ENCODE measurements at regions not wholly inside any gene's neighbourhood (a gene's known extent, or its start where the extent isn't known, plus 50 kb on each side); places are given as distances from the start of the nearest gene placed in this dataset.
A peak's percentile ranks its signal among the peaks of the same experiment; 100 is the strongest.

GRCh38 chr4:163755013-163755412 is 260.5 kb downstream of the TMA16 start:
- DNase-seq: peak in 1 of 2 donors; percentile 54
- no peak overlapping the region for H3K27ac Mint-ChIP-seq

GRCh38 chr4:163757219-163757618 is 262.7 kb downstream of the TMA16 start:
- no peaks in the 10 kb centered on the region for H3K27me3 Mint-ChIP-seq (ENCODE audit: low read depth in 2 of 2)
- H3K4me3 ChIP-seq (ENCODE audit: low read length): no peak overlapping the region
- H3K4me1 Mint-ChIP-seq: no peaks in the 10 kb centered on the region
- H3K36me3 ChIP-seq (ENCODE audit: control insufficient read depth, insufficient read depth, low read length): no peaks in the 10 kb centered on the region
- WGBS (ENCODE audit: insufficient coverage): 89% methylated on average over 1 of the region's 1 CpG
- DNase-seq (no peak), ATAC-seq (no peak)
- H3K4me3 Mint-ChIP-seq: no peak overlapping the region
- no peaks in the 10 kb centered on the region for H3K9me3 ChIP-seq (ENCODE audit: control insufficient read depth, insufficient read depth, low read length)
- H3K9me3 Mint-ChIP-seq: no peaks in the 10 kb centered on the region
- H3K27ac ChIP-seq (ENCODE audit: low read length): no peak overlapping the region
- intact Hi-C loops (cut with micrococcal nuclease): no loop called here
- no peaks in the 10 kb centered on the region for H3K4me1 ChIP-seq (ENCODE audit: control insufficient read depth, insufficient read depth, low read length)
- H3K27ac Mint-ChIP-seq: no peak overlapping the region
- TF ChIP-seq CTCF (IDR thresholded peaks at IDR 0.05): no peak
- no peaks in the 10 kb centered on the region for H3K27me3 ChIP-seq (ENCODE audit: control insufficient read depth, insufficient read depth, low read length)
- no peaks in the 10 kb centered on the region for H3K36me3 Mint-ChIP-seq

More at GRCh38 chr4:163755013-163755412, 260.5 kb downstream of the TMA16 start:
- Mint-ChIP-seq H3K4me3 (no peak overlapping the region), H3K27me3 (ENCODE audit: low read depth in 2 of 2) (no peaks in the 10 kb centered on the region), H3K36me3 (no peaks in the 10 kb centered on the region), H3K9me3 (no peaks in the 10 kb centered on the region), H3K4me1 (no peaks in the 10 kb centered on the region)
- WGBS (ENCODE audit: insufficient coverage): 17% methylated on average over 2 of the region's 3 CpGs
- Histone ChIP-seq H3K27ac (ENCODE audit: low read length) (no peak overlapping the region), H3K36me3 (ENCODE audit: control insufficient read depth, insufficient read depth, low read length) (no peaks in the 10 kb centered on the region), H3K4me1 (ENCODE audit: control insufficient read depth, insufficient read depth, low read length) (no peaks in the 10 kb centered on the region), H3K4me3 (ENCODE audit: low read length) (no peak overlapping the region), H3K27me3 (ENCODE audit: control insufficient read depth, insufficient read depth, low read length) (no peaks in the 10 kb centered on the region), H3K9me3 (ENCODE audit: control insufficient read depth, insufficient read depth, low read length) (no peaks in the 10 kb centered on the region)
- intact Hi-C loops (cut with micrococcal nuclease): no loop called here
- no peak for TF ChIP-seq CTCF (IDR thresholded peaks at IDR 0.05)
- no peak for ATAC-seq

GRCh38 chr4:163758032-163758431 is 263.5 kb downstream of the TMA16 start:
- Mint-ChIP-seq H3K4me3 (no peak overlapping the region), H3K9me3 (no peaks in the 10 kb centered on the region)
- intact Hi-C loops (cut with micrococcal nuclease): no loop called here

More at GRCh38 chr4:163758032-163758431, 263.5 kb downstream of the TMA16 start:
- DNase-seq: no peak
- H3K27me3 ChIP-seq (ENCODE audit: control insufficient read depth, insufficient read depth, low read length): no peaks in the 10 kb centered on the region
- no peak overlapping the region for H3K27ac ChIP-seq (ENCODE audit: low read length)
- no peak for ATAC-seq
- H3K4me3 ChIP-seq (ENCODE audit: low read length): no peak overlapping the region
- 93% methylated on average over 1 of the region's 1 CpG for WGBS (ENCODE audit: insufficient coverage)
- TF ChIP-seq CTCF (IDR thresholded peaks at IDR 0.05): no peak
- no peaks in the 10 kb centered on the region for H3K9me3 ChIP-seq (ENCODE audit: control insufficient read depth, insufficient read depth, low read length)
- H3K36me3 ChIP-seq (ENCODE audit: control insufficient read depth, insufficient read depth, low read length): no peaks in the 10 kb centered on the region
- H3K27me3 Mint-ChIP-seq (ENCODE audit: low read depth in 2 of 2): no peaks in the 10 kb centered on the region
- no peak overlapping the region for H3K27ac Mint-ChIP-seq
- no peaks in the 10 kb centered on the region for H3K4me1 Mint-ChIP-seq
- no peaks in the 10 kb centered on the region for H3K36me3 Mint-ChIP-seq
- H3K4me1 ChIP-seq (ENCODE audit: control insufficient read depth, insufficient read depth, low read length): no peaks in the 10 kb centered on the region

All from natural killer cell (primary cell).